Neural progenitor cell (in vitro differentiated cells): ENCODE measurements at regions not wholly inside any gene's neighbourhood (a gene's known extent, or its start where the extent isn't known, plus 50 kb on each side); places are given as distances from the start of the nearest gene placed in this dataset.

Source experiments
- DNase-seq: peaks from one replicate; pipeline ENCODE4 v3.0.0-alpha.2; 2016; ENCODE audit warnings: low spot score
- H2AFZ ChIP-seq: fragments of 200-600 bp; sonication (generic); replicated peaks from 2 replicates; pipeline ENCODE4 v1.6.1; 2016; ENCODE audit warnings: antibody characterized with exemption
- H3F3A ChIP-seq: fragments of 200-600 bp; sonication (generic); 2 replicates; pipeline ENCODE4 v1.6.1; 2016; ENCODE audit warnings: antibody characterized with exemption, low read depth
- H3K27ac ChIP-seq: fragments of 200-600 bp; sonication (generic); 2 replicates; pipeline ENCODE4 v1.5.1; 2016; ENCODE audit warnings: mild to moderate bottlenecking
- H3K27me3 ChIP-seq: fragments of 200-600 bp; sonication (generic); 2 replicates; pipeline ENCODE4 v1.6.1; 2016; ENCODE audit warnings: mild to moderate bottlenecking, moderate library complexity
- H3K36me3 ChIP-seq: fragments of 200-600 bp; sonication (generic); 2 replicates; pipeline ENCODE4 v1.5.1; 2016
- H3K4me1 ChIP-seq: fragments of 200-600 bp; sonication (generic); 2 replicates; pipeline ENCODE4 v1.6.1; 2016; ENCODE audit warnings: mixed run types
- H3K4me2 ChIP-seq: fragments of 200-600 bp; sonication (generic); 2 replicates; pipeline ENCODE4 v1.6.1; 2016
- H3K4me3 ChIP-seq: fragments of 200-600 bp; sonication (generic); 2 replicates; pipeline ENCODE4 v1.5.1; 2016
- H3K79me2 ChIP-seq: fragments of 200-600 bp; sonication (generic); 2 replicates; pipeline ENCODE4 v1.6.1; 2016; ENCODE audit warnings: low read depth
- H3K9ac ChIP-seq: fragments of 200-600 bp; sonication (generic); 2 replicates; pipeline ENCODE4 v1.6.1; 2016
- H3K9me3 ChIP-seq: fragments of 200-600 bp; sonication (generic); 2 replicates; pipeline ENCODE4 v1.5.1; 2016; ENCODE audit warnings: low read depth
- H4K20me1 ChIP-seq: fragments of 200-600 bp; sonication (generic); 2 replicates; pipeline ENCODE4 v1.6.1; 2016; ENCODE audit warnings: low read depth
- H3K27ac Mint-ChIP-seq: 3 replicates; pipeline ENCODE4 v1.8.0; 2021; ENCODE audit warnings: mixed read lengths
- H3K27me3 Mint-ChIP-seq: 2 replicates; pipeline ENCODE4 v1.8.0; 2022; ENCODE audit warnings: low read depth, mild to moderate bottlenecking, inconsistent platforms, moderate library complexity, mixed read lengths; ENCODE audit not compliant: insufficient read depth
- H3K36me3 Mint-ChIP-seq: 3 replicates; pipeline ENCODE4 v1.8.0; 2021; ENCODE audit warnings: mixed read lengths
- H3K4me1 Mint-ChIP-seq: 3 replicates; pipeline ENCODE4 v1.8.0; 2021; ENCODE audit warnings: mixed read lengths
- H3K4me3 Mint-ChIP-seq: 3 replicates; pipeline ENCODE4 v1.8.0; 2021; ENCODE audit warnings: mild to moderate bottlenecking, moderate library complexity, mixed read lengths
- H3K9me3 Mint-ChIP-seq: 3 replicates; pipeline ENCODE4 v1.8.0; 2020; ENCODE audit warnings: mixed read lengths
- CTCF ChIP-seq: fragments of 200-600 bp; sonication (generic); IDR thresholded peaks from 2 replicates; pipeline ENCODE4 v1.5.1; 2017; ENCODE audit warnings: antibody characterized with exemption, mild to moderate bottlenecking
- EZH2 ChIP-seq: fragments of 200-600 bp; sonication (generic); IDR thresholded peaks from 2 replicates; pipeline ENCODE4 v1.6.1; 2017; ENCODE audit warnings: antibody characterized with exemption, mild to moderate bottlenecking, moderate library complexity
- EZH2phosphoT487 ChIP-seq: fragments of 200-600 bp; sonication (generic); IDR thresholded peaks from 2 replicates; pipeline ENCODE4 v1.6.1; 2017; ENCODE audit warnings: antibody characterized with exemption

- no peak for DNase-seq
- no peak overlapping the region for H2AFZ ChIP-seq
- H3K4me1 Mint-ChIP-seq = no peaks in the 10 kb centered on the region
- TF ChIP-seq CTCF (no peak), EZH2phosphoT487 (no peak), EZH2 (no peak)
- H3K4me3 ChIP-seq = no peak overlapping the region
- no peak overlapping the region for H3K9ac ChIP-seq
- H3K27me3 ChIP-seq = no peaks in the 10 kb centered on the region
- H3K4me1 ChIP-seq = no peaks in the 10 kb centered on the region
- H3K4me2 ChIP-seq = no peak overlapping the region
- H3F3A ChIP-seq = no peaks in the 10 kb centered on the region
- H3K27me3 Mint-ChIP-seq = no peaks in the 10 kb centered on the region
- no peaks in the 10 kb centered on the region for H3K36me3 ChIP-seq
- H3K36me3 Mint-ChIP-seq = no peaks in the 10 kb centered on the region
- no peak overlapping the region for H3K27ac ChIP-seq
- H3K4me3 Mint-ChIP-seq = no peak overlapping the region
- H3K27ac Mint-ChIP-seq = no peak overlapping the region
- H3K9me3 Mint-ChIP-seq = no peaks in the 10 kb centered on the region
- no peaks in the 10 kb centered on the region for H3K9me3 ChIP-seq
- no peaks in the 10 kb centered on the region for H3K79me2 ChIP-seq
- H4K20me1 ChIP-seq = no peaks in the 10 kb centered on the region
Measured at GRCh38 chr5:87661784-87662566, 249.2 kb upstream of the CCNH start.

GRCh38 chr5:87653242-87653641, 240.5 kb upstream of the CCNH start:
- H3K4me3 ChIP-seq = no peak overlapping the region
- no peaks in the 10 kb centered on the region for H4K20me1 ChIP-seq
- H3K9me3 ChIP-seq = no peaks in the 10 kb centered on the region
- no peak overlapping the region for H3K9ac ChIP-seq
- H3K27ac Mint-ChIP-seq = no peak overlapping the region
- no peaks in the 10 kb centered on the region for H3K27me3 ChIP-seq
- no peaks in the 10 kb centered on the region for H3K27me3 Mint-ChIP-seq
- no peaks in the 10 kb centered on the region for H3F3A ChIP-seq
- H3K4me1 Mint-ChIP-seq = no peaks in the 10 kb centered on the region
- TF ChIP-seq EZH2 = no peak
- no peak for TF ChIP-seq EZH2phosphoT487
- no peak for TF ChIP-seq CTCF
- H3K4me2 ChIP-seq = no peak overlapping the region
- H2AFZ ChIP-seq = no peak overlapping the region
- no peaks in the 10 kb centered on the region for H3K4me1 ChIP-seq
- H3K27ac ChIP-seq = no peak overlapping the region
- H3K36me3 ChIP-seq = no peaks in the 10 kb centered on the region
- H3K79me2 ChIP-seq = no peaks in the 10 kb centered on the region
- no peak for DNase-seq
- H3K9me3 Mint-ChIP-seq = no peaks in the 10 kb centered on the region
- H3K4me3 Mint-ChIP-seq = no peak overlapping the region
- no peaks in the 10 kb centered on the region for H3K36me3 Mint-ChIP-seq

- H3K36me3 ChIP-seq = no peaks in the 10 kb centered on the region
- H3K9ac ChIP-seq = no peak overlapping the region
- Mint-ChIP-seq H3K27me3 (no peaks in the 10 kb centered on the region), H3K4me3 (no peak overlapping the region), H3K36me3 (no peaks in the 10 kb centered on the region), H3K27ac (no peak overlapping the region), H3K4me1 (no peaks in the 10 kb centered on the region), H3K9me3 (no peaks in the 10 kb centered on the region)
- no peaks in the 10 kb centered on the region for H4K20me1 ChIP-seq
- TF ChIP-seq EZH2phosphoT487 (no peak), EZH2 (no peak), CTCF (no peak)
- H3K4me1 ChIP-seq = peaks cover 2% of the 10 kb centered on the region
- no peak overlapping the region for H3K4me2 ChIP-seq
- no peak overlapping the region for H3K4me3 ChIP-seq
- no peak overlapping the region for H3K27ac ChIP-seq
- no peaks in the 10 kb centered on the region for H3F3A ChIP-seq
- DNase-seq = no peak
- no peaks in the 10 kb centered on the region for H3K79me2 ChIP-seq
- no peak overlapping the region for H2AFZ ChIP-seq
- H3K9me3 ChIP-seq = no peaks in the 10 kb centered on the region
- no peaks in the 10 kb centered on the region for H3K27me3 ChIP-seq
Measured at GRCh38 chr5:87650284-87650683, 237.6 kb upstream of the CCNH start.
